GM19463 (cell line): ENCODE measurements at regions not wholly inside any gene's neighbourhood (a gene's known extent, or its start where the extent isn't known, plus 50 kb on each side); places are given as distances from the start of the nearest gene placed in this dataset.
"Not testable (repeated sequence)": the region's sequence is repeated elsewhere in the genome, so short reads cannot be mapped to it uniquely, and the experiment has no call there.

Experiments
- ATAC-seq: cut with Tn5 transposase; IDR thresholded peaks from one replicate; pipeline ENCODE4 v1.9.1; 2021; ENCODE audit warnings: mild to moderate bottlenecking, moderate library complexity; ENCODE audit not compliant: unreplicated experiment

- ATAC-seq, result not testable (repeated sequence)
Observed at GRCh38 chr20:47847220-47847619, 61.9 kb upstream of the SULF2 start.

- ATAC-seq, result not testable (repeated sequence)
Observed at GRCh38 chr20:47846651-47847050, 61.4 kb upstream of the SULF2 start.

- ATAC-seq, result not testable (repeated sequence)
Observed at GRCh38 chr20:47845382-47845977, 60.2 kb upstream of the SULF2 start.

GRCh38 chr20:47844568-47844906 is 59.3 kb upstream of the SULF2 start:
- not testable (repeated sequence) for ATAC-seq

- no peak for ATAC-seq
Observed at GRCh38 chr20:47843886-47844567, 58.7 kb upstream of the SULF2 start.

- not testable (repeated sequence) for ATAC-seq
Observed at GRCh38 chr20:47842950-47843349, 57.7 kb upstream of the SULF2 start.

- ATAC-seq, result not testable (repeated sequence)
Observed at GRCh38 chr20:47842004-47842403, 56.7 kb upstream of the SULF2 start.

GRCh38 chr20:47836256-47836817 is 51.1 kb upstream of the SULF2 start:
- not testable (repeated sequence) for ATAC-seq
